MM.1S (cell line): ENCODE measurements at regions not wholly inside any gene's neighbourhood (a gene's known extent, or its start where the extent isn't known, plus 50 kb on each side); places are given as distances from the start of the nearest gene placed in this dataset.

Experiments used
- EZH2 ChIP-seq: fragments of 300-600 bp; sonication (generic); optimal IDR thresholded peaks from 2 replicates; pipeline ENCODE3; 2017; ENCODE audit warnings: low read depth, mild to moderate bottlenecking, antibody characterized with exemption, low read length, mixed read lengths
- EZH2phosphoT487 ChIP-seq: fragments of 300-600 bp; sonication (generic); IDR thresholded peaks from 2 replicates; pipeline ENCODE4 v1.6.1; 2018; ENCODE audit warnings: antibody characterized with exemption, low read length
- TF ChIP-seq, protein P1 (sequence below): fragments of 300-600 bp; sonication (generic); IDR thresholded peaks from 2 replicates; pipeline ENCODE4 v1.5.1; 2016; ENCODE audit warnings: antibody characterized with exemption, low read length, mixed read lengths

DNA sequence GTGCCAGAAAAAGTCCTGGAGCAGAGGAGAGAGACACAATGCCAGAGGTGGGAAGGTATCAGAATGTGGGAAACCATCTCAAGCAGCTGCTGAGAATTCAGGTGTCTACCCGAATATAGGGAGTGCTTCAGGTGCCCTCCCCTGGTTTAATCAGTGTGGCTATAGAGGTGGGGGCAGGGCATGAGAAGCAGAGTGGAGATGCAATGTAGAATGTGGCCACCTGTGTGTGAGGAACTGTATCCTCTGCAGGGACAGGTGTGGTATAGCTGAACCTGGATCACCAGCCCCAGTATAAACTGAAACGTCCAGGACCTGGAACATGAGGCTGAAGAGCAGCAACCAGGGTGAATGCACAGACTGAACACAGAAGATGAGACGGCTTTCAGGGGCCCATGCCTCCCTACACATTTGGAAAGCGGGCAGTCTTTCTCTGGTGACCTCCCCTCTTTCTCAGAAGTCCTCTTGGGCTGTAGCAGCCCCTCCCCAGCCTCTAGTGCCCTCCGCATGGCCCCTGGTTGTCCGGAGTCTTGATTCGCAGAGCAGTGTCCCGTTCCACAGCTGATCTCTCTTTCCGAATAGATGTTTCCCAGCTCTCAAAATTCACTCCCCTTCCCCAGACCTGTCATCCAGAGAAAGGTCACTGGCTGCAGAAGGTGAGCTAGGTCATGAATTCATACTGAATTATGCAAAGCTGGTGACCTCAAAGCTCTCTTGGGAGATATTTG lies 103.1 kb downstream of the ABHD5 start:
- TF ChIP-seq, protein P1, sequence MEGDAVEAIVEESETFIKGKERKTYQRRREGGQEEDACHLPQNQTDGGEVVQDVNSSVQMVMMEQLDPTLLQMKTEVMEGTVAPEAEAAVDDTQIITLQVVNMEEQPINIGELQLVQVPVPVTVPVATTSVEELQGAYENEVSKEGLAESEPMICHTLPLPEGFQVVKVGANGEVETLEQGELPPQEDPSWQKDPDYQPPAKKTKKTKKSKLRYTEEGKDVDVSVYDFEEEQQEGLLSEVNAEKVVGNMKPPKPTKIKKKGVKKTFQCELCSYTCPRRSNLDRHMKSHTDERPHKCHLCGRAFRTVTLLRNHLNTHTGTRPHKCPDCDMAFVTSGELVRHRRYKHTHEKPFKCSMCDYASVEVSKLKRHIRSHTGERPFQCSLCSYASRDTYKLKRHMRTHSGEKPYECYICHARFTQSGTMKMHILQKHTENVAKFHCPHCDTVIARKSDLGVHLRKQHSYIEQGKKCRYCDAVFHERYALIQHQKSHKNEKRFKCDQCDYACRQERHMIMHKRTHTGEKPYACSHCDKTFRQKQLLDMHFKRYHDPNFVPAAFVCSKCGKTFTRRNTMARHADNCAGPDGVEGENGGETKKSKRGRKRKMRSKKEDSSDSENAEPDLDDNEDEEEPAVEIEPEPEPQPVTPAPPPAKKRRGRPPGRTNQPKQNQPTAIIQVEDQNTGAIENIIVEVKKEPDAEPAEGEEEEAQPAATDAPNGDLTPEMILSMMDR, result no peak
- no peak for TF ChIP-seq EZH2
- TF ChIP-seq EZH2phosphoT487, result no peak
